Non-pigmented ciliary epithelial cell (primary cell): ENCODE measurements at regions not wholly inside any gene's neighbourhood (a gene's known extent, or its start where the extent isn't known, plus 50 kb on each side); places are given as distances from the start of the nearest gene placed in this dataset.
"Not testable (repeated sequence)": the region's sequence is repeated elsewhere in the genome, so short reads cannot be mapped to it uniquely, and the experiment has no call there.

Experiments used
- DNase-seq: peaks from one replicate; pipeline ENCODE4 v3.0.0-alpha.2; 2010; ENCODE audit warnings: low read depth

DNA sequence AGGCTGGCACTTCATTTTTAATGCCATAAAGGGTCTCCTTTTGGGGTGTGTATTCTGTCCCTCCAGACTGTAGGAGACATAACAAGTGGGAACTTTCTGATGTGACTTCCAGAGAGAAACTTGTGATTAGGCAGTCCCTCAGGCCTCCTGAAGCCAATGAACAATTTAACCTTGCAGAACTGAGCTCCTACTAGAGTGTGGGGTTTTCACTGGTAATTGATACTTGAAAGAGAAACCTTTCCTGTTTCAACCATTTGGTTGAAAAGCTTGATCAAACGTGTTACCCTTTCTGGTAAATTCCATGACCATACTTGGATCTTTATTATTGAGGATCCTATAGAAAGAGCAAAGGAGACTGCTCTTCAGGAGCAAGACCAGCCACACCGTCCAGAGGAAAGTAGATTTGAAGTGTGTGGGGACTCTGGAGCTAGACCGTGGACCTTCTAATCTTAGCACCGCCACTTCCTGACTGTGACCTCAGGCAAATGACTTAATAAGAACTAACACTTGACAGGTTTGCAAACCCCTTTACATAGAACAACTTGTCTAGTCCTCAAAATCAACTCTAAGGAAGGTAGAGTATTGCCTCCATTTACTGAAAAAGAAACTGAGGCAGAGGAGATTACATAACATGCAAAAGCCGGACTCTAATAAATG is 69.9 kb upstream of the GDNF start:
- DNase-seq = not testable (repeated sequence)

DNA sequence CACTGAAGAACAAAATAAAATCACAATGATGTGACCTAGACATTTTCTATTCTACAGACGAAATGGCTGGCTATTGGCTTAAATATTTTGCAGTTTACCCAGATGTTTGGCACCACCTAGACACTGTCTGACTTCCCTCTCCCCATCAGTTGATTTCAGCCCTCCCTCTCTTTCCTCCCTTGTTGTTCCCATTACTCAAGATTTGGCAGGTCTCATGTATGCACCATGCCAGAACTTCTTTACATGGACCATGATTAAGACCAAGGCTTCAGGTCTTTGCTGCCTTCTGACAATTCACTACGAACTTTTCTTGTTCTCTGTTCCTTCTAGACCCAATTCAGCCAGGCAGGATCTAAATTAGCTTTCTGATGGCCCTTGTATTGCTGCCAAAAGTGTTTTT is 66.6 kb upstream of the GDNF start:
- DNase-seq = no peak

GRCh38 chr5:37905230-37905629 is 65.4 kb upstream of the GDNF start:
- no peak for DNase-seq

- no peak for DNase-seq
These were observed 62.5 kb upstream of the GDNF start for GRCh38 chr5:37902323-37902722.

GRCh38 chr5:37900692-37901091 is 60.9 kb upstream of the GDNF start:
- DNase-seq = no peak

DNA sequence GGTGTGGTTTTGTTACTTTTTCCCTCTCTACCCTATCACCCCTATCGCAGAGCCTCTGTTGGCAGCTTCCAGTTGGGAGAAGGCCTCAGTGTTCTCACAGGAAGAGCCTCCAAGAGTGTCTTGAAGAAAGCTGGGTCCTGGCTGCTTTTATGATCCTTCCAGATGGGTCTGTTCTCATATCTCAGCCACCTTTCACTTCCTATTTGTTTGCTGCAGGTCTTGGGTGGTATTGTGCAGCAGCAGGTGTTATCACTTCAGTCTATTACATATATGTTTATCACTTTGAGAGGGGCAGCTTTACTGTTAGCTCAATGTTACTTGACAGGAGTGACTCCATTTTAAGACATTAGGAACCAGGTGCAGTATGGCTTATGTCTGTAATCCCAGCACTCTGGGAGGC is 59.2 kb upstream of the GDNF start:
- no peak for DNase-seq

GRCh38 chr5:37896159-37896558 is 56.3 kb upstream of the GDNF start:
- no peak for DNase-seq

- no peak for DNase-seq
These were observed 53.7 kb upstream of the GDNF start for GRCh38 chr5:37893434-37894134.

- no peak for DNase-seq
These were observed 52.7 kb upstream of the GDNF start for GRCh38 chr5:37892586-37892985.

DNA sequence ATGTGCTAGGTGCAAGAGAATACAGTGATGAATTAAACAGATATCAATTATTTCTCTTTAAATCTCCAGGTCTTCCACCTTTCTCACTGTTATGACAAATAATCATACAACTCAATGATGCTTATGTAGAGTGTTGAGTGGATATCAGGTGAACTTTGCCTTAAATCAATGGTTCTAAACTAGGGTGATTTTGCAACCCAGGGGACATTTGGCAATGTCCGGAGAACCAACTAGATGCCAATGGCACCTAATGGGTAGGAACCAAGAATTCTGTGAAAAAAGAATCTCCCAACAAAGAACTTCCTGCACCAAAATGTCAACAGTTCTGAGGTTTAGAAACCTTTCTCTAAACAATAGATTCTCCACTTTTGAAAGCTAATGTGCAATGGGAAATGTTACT is 52.0 kb upstream of the GDNF start:
- no peak for DNase-seq

- DNase-seq = no peak
These were observed 49.9 kb upstream of the GDNF start for GRCh38 chr5:37889612-37890317.
